Thyroid gland (tissue), 4 donors: ENCODE measurements at regions not wholly inside any gene's neighbourhood (a gene's known extent, or its start where the extent isn't known, plus 50 kb on each side); places are given as distances from the start of the nearest gene placed in this dataset.

Experiments
- POLR2A ChIP-seq, 2 donors: fragments of 450-650 bp; IDR thresholded peaks; one replicate each; pipeline ENCODE4 v1.6.1; 2017; ENCODE audit warnings: antibody characterized with exemption in 2 of 2, mild to moderate bottlenecking in 2 of 2, moderate library complexity in 1 of 2
- TF ChIP-seq, protein P1 (sequence below), 6 experiments: fragments of 200-600 bp in 3 of 6; fragments of 450-650 bp in 3 of 6; sonication (generic) in 3 of 6; IDR thresholded peaks; one replicate each; pipeline ENCODE4 v1.5.1; 2016 to 2019; ENCODE audit warnings: antibody characterized with exemption in 6 of 6, mild to moderate bottlenecking in 2 of 6, inconsistent platforms in 1 of 6, moderate library complexity in 1 of 6

DNA sequence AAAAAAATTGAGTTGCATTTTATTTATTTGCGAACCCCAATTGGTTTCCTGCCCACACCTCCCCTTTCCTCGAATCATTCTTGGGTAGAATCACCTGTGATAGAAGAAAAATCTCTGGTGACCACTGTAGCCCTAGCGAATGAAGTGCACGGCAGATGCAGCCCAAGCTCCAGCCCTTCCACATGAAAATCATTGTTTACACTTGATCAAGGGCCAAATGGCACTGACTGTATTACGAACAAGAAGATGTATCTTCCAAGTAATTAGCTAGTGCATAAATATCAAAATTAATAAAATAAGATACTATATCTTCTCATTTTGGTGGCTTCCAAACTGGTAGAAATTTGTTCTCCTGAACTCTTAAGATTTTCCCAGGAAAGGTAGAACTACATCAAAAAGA is 93.4 kb upstream of the ARID1B start:
- TF ChIP-seq, protein P1, sequence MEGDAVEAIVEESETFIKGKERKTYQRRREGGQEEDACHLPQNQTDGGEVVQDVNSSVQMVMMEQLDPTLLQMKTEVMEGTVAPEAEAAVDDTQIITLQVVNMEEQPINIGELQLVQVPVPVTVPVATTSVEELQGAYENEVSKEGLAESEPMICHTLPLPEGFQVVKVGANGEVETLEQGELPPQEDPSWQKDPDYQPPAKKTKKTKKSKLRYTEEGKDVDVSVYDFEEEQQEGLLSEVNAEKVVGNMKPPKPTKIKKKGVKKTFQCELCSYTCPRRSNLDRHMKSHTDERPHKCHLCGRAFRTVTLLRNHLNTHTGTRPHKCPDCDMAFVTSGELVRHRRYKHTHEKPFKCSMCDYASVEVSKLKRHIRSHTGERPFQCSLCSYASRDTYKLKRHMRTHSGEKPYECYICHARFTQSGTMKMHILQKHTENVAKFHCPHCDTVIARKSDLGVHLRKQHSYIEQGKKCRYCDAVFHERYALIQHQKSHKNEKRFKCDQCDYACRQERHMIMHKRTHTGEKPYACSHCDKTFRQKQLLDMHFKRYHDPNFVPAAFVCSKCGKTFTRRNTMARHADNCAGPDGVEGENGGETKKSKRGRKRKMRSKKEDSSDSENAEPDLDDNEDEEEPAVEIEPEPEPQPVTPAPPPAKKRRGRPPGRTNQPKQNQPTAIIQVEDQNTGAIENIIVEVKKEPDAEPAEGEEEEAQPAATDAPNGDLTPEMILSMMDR (IDR thresholded peaks at IDR 0.05), result no peak
- no peak for TF ChIP-seq POLR2A (IDR thresholded peaks at IDR 0.05)
